ENCODE measurements at regions not wholly inside any gene's neighbourhood (a gene's known extent, or its start where the extent isn't known, plus 50 kb on each side); places are given as distances from the start of the nearest gene placed in this dataset.

- no peak for TF ChIP-seq CTCF (IDR thresholded peaks at IDR 0.05)
- no peak for TF ChIP-seq POLR2A (IDR thresholded peaks at IDR 0.05)
- TF ChIP-seq POLR2AphosphoS5 (IDR thresholded peaks at IDR 0.05), result no peak
These were observed 820.6 kb upstream of the KCND2 start for GRCh38 chr7:119452401-119452800.

Measured in breast epithelium (tissue), 3 donors.